ENCODE measurements at regions not wholly inside any gene's neighbourhood (a gene's known extent, or its start where the extent isn't known, plus 50 kb on each side); places are given as distances from the start of the nearest gene placed in this dataset.

- ChIA-PET CTCF (no interaction called here), POLR2A (no interaction called here)
- ATAC-seq (no peak), DNase-seq (ENCODE audit: low spot score) (no peak)
- TF ChIP-seq FOXK1 (CRISPR knock-in tag; IDR thresholded peaks at IDR 0.05) (no peak), CTCF (IDR thresholded peaks at IDR 0.05) (no peak), PRRX2 (CRISPR knock-in tag; IDR thresholded peaks at IDR 0.05) (no peak), ATF2 (CRISPR knock-in tag; IDR thresholded peaks at IDR 0.05; ENCODE audit: borderline replicate concordance, low read depth) (no peak), MLX (CRISPR knock-in tag; IDR thresholded peaks at IDR 0.05) (no peak), SOX15 (CRISPR knock-in tag; IDR thresholded peaks at IDR 0.05) (no peak), NR3C1 (CRISPR knock-in tag; conservative IDR thresholded peaks at IDR 0.05; ENCODE audit: low read depth) (no peak), ATF1 (CRISPR knock-in tag; IDR thresholded peaks at IDR 0.05) (no peak), E2F1 (CRISPR knock-in tag; IDR thresholded peaks at IDR 0.05) (no peak), NR2C2 (CRISPR knock-in tag; IDR thresholded peaks at IDR 0.05) (no peak), ZNF219 (CRISPR knock-in tag; IDR thresholded peaks at IDR 0.05; ENCODE audit: borderline replicate concordance) (no peak)
- H3K4me1 Mint-ChIP-seq: no peaks in the 10 kb centered on the region
- H3K36me3 Mint-ChIP-seq: no peaks in the 10 kb centered on the region
- no peaks in the 10 kb centered on the region for H3K9me3 Mint-ChIP-seq
- H3K27me3 Mint-ChIP-seq (ENCODE audit: low read depth): no peaks in the 10 kb centered on the region
- no peak overlapping the region for H3K4me3 Mint-ChIP-seq
- H3K27ac Mint-ChIP-seq: no peak overlapping the region
These were observed 469.4 kb upstream of the SPRED2 start for GRCh38 chr2:65901756-65902155.

GRCh38 chr2:65896446-65896845 is 464.0 kb upstream of the SPRED2 start:
- TF ChIP-seq USF1 (CRISPR knock-in tag; IDR thresholded peaks at IDR 0.05): no peak
- no peak for TF ChIP-seq EMX1 (CRISPR knock-in tag; IDR thresholded peaks at IDR 0.05)
- no peak for TF ChIP-seq FOXP1 (CRISPR knock-in tag; IDR thresholded peaks at IDR 0.05; ENCODE audit: borderline replicate concordance)
- TF ChIP-seq HMGA2 (CRISPR knock-in tag; IDR thresholded peaks at IDR 0.05): no peak
- no peak for TF ChIP-seq MYBL2 (CRISPR knock-in tag; IDR thresholded peaks at IDR 0.05)
- TF ChIP-seq CTCF (IDR thresholded peaks at IDR 0.05): no peak
- no peak for TF ChIP-seq GTF2I (CRISPR knock-in tag; conservative IDR thresholded peaks at IDR 0.05)
- no peak for TF ChIP-seq CBFB (CRISPR knock-in tag; IDR thresholded peaks at IDR 0.05; ENCODE audit: low read depth)
- TF ChIP-seq CREM (CRISPR knock-in tag; IDR thresholded peaks at IDR 0.05): no peak
- no peak for TF ChIP-seq ZNF423 (CRISPR knock-in tag; IDR thresholded peaks at IDR 0.05)
- TF ChIP-seq MAX (CRISPR knock-in tag; IDR thresholded peaks at IDR 0.05): no peak
- no peak for TF ChIP-seq ZNF425 (CRISPR knock-in tag; conservative IDR thresholded peaks at IDR 0.05)
- no peak for TF ChIP-seq ZBTB21 (CRISPR knock-in tag; IDR thresholded peaks at IDR 0.05; ENCODE audit: borderline replicate concordance)
- no peak for TF ChIP-seq RELA (CRISPR knock-in tag; IDR thresholded peaks at IDR 0.05; ENCODE audit: borderline replicate concordance)
- no peak for TF ChIP-seq KAT7 (CRISPR knock-in tag; IDR thresholded peaks at IDR 0.05; ENCODE audit: borderline replicate concordance)
- TF ChIP-seq ZNF396 (CRISPR knock-in tag; IDR thresholded peaks at IDR 0.05; ENCODE audit: borderline replicate concordance): no peak
- no peak overlapping the region for H3K27ac Mint-ChIP-seq
- CTCF ChIA-PET: no interaction called here
- H3K9me3 Mint-ChIP-seq: peaks cover 40% of the 10 kb centered on the region
- DNase-seq (ENCODE audit: low spot score): no peak
- no peak overlapping the region for H3K4me3 Mint-ChIP-seq
- no peak for ATAC-seq
- H3K36me3 Mint-ChIP-seq: peaks cover 11% of the 10 kb centered on the region
- peaks cover 10% of the 10 kb centered on the region; the same call in 1 of the 2 replicates for H3K27me3 Mint-ChIP-seq (ENCODE audit: low read depth)
- no peaks in the 10 kb centered on the region for H3K4me1 Mint-ChIP-seq
- POLR2A ChIA-PET: no interaction called here

All from WTC11 (cell line).